Mesendoderm (in vitro differentiated cells): ENCODE measurements at regions not wholly inside any gene's neighbourhood (a gene's known extent, or its start where the extent isn't known, plus 50 kb on each side); places are given as distances from the start of the nearest gene placed in this dataset.

Source experiments
- DNase-seq: peaks from one replicate; pipeline ENCODE4 v3.0.0; 2013
- H2AK5ac ChIP-seq: 2 replicates; pipeline ENCODE4 v1.6.1; 2013; ENCODE audit warnings: low read length, inconsistent platforms
- H2BK120ac ChIP-seq: 2 replicates; pipeline ENCODE4 v1.6.1; 2013; ENCODE audit warnings: low read depth, mild to moderate bottlenecking, low read length, moderate library complexity, mixed read lengths
- H2BK15ac ChIP-seq: replicated peaks from 2 replicates; pipeline ENCODE4 v1.6.1; 2013; ENCODE audit warnings: low read depth, mild to moderate bottlenecking, moderate library complexity
- H2BK5ac ChIP-seq: 2 replicates; pipeline ENCODE4 v1.6.1; 2013; ENCODE audit warnings: low read length, inconsistent platforms
- H3K18ac ChIP-seq: 2 replicates; pipeline ENCODE4 v1.6.1; 2013; ENCODE audit warnings: mild to moderate bottlenecking, low read length, mixed read lengths
- H3K23ac ChIP-seq: one replicate; pipeline ENCODE4 v1.6.1; 2013; ENCODE audit warnings: low read length
- H3K27ac ChIP-seq: 2 replicates; pipeline ENCODE4 v1.5.1; 2013; ENCODE audit warnings: low read depth, mild to moderate bottlenecking, inconsistent platforms, low read length, moderate library complexity
- H3K27me3 ChIP-seq: 2 replicates; pipeline ENCODE4 v1.6.1; 2013; ENCODE audit warnings: low read length, control low read depth, mild to moderate bottlenecking, inconsistent platforms; ENCODE audit not compliant: insufficient read depth, poor library complexity
- H3K36me3 ChIP-seq: 2 replicates; pipeline ENCODE4 v1.6.1; 2013; ENCODE audit warnings: low read length, inconsistent platforms; ENCODE audit not compliant: control insufficient read depth, insufficient read depth
- H3K4ac ChIP-seq: one replicate; pipeline ENCODE4 v1.6.1; 2013; ENCODE audit warnings: low read depth, mild to moderate bottlenecking, low read length, moderate library complexity
- H3K4me1 ChIP-seq: 2 replicates; pipeline ENCODE4 v1.6.1; 2013; ENCODE audit warnings: low read depth, low read length, inconsistent platforms; ENCODE audit not compliant: control insufficient read depth
- H3K4me2 ChIP-seq: 2 replicates; pipeline ENCODE4 v1.6.1; 2013; ENCODE audit warnings: low read length
- H3K4me3 ChIP-seq: 2 replicates; pipeline ENCODE4 v1.5.1; 2013; ENCODE audit warnings: mild to moderate bottlenecking, low read length
- H3K56ac ChIP-seq: one replicate; pipeline ENCODE4 v1.6.1; 2013; ENCODE audit warnings: low read length
- H3K79me1 ChIP-seq: 2 replicates; pipeline ENCODE4 v1.6.1; 2013; ENCODE audit warnings: low read length, inconsistent platforms
- H3K79me2 ChIP-seq: 2 replicates; pipeline ENCODE4 v1.6.1; 2013; ENCODE audit warnings: mild to moderate bottlenecking, low read length; ENCODE audit not compliant: control insufficient read depth, insufficient read depth
- H3K9ac ChIP-seq: 2 replicates; pipeline ENCODE4 v1.6.1; 2013; ENCODE audit warnings: low read length, inconsistent platforms
- H4K5ac ChIP-seq: one replicate; pipeline ENCODE4 v1.6.1; 2013; ENCODE audit warnings: low read length
- H4K8ac ChIP-seq: one replicate; pipeline ENCODE4 v1.6.1; 2013; ENCODE audit warnings: low read depth, mild to moderate bottlenecking, control low read depth, low read length, moderate library complexity
- WGBS: extraction: QIAGEN DNeasy Blood & Tissue Kit; methylation state at CpG from one replicate; pipeline ENCODE4 v1.1.7; 2013; ENCODE audit warnings: low lambda C conversion rate, missing lambda C conversion rate; ENCODE audit not compliant: insufficient coverage; ENCODE audit errors: extremely low coverage; 5-methylcytosine and 5-hydroxymethylcytosine counted together

- H2BK120ac ChIP-seq, result no peak overlapping the region
- H3K9ac ChIP-seq, result no peak overlapping the region
- H3K4me1 ChIP-seq, result no peaks in the 10 kb centered on the region
- no peak overlapping the region for H3K27ac ChIP-seq
- H3K4me2 ChIP-seq, result no peak overlapping the region
- no peaks in the 10 kb centered on the region for H3K27me3 ChIP-seq
- WGBS, result no CpG with 5 or more reads among the region's 3 CpGs
- H3K4me3 ChIP-seq, result no peak overlapping the region
- no peak overlapping the region for H2BK5ac ChIP-seq
- no peak overlapping the region for H3K23ac ChIP-seq
- H2AK5ac ChIP-seq, result no peak overlapping the region
- no peaks in the 10 kb centered on the region for H3K79me1 ChIP-seq
- H4K5ac ChIP-seq, result no peak overlapping the region
- H3K79me2 ChIP-seq, result no peaks in the 10 kb centered on the region
- H2BK15ac ChIP-seq, result no peak overlapping the region
- DNase-seq, result peak; percentile 48
- H3K56ac ChIP-seq, result no peak overlapping the region
- H3K36me3 ChIP-seq, result no peaks in the 10 kb centered on the region
- no peak overlapping the region for H3K18ac ChIP-seq
- no peak overlapping the region for H4K8ac ChIP-seq
- H3K4ac ChIP-seq, result no peak overlapping the region
Measured at GRCh38 chr15:62709261-62709660, 333.3 kb upstream of the TPM1 start.

DNA sequence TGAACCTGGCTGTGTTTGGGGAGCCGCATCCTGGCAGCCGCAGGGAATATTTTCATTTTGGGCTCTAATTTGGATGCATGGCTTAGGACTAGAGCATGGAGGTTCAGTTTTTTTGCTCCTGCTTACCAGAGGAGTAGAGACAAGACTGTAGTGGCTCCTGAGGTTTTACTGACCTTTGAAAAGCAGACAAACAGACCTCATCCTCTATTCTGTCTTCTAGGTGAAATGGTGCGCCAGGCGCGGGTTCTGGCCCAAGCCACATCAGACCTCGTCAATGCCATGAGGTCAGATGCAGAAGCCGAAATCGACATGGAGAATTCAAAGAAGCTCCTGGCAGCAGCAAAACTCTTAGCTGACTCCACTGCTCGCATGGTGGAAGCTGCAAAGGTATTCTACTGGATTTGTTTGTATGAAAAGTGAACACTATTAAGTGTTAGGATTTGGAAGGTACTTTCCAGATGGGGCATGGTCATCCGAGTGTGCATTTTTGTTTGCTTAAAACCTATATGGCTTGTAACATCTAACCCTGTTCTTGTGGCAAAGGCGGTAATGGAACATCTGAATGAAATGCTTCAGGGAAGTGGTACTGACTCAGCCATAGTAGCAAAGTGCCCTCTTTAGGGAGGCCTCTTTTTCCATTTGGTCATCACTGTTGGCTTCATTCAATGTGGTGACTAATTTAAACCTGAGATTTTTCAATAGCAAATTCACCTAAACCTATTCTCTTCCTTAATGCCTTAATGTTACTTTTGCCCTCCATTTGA, 330.7 kb upstream of the TPM1 start:
- no CpG with 5 or more reads among the region's 11 CpGs for WGBS

DNA sequence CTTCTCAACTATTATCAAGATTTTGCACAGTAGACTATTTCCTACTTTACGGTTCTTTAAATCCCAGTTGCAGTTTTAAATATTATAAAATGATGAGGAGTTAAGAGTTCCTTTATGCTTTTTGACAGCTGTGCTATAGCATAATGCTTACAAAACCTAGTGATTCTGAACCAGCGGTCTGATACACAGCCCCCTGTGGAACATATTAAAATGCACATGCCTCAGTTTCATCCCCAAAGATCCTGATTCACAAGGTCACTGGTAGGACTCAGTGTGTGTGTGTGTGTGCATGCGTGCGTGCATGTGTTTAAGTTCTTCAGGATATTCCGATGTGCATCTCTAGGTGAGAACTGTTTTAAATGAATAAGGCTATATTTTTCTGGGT, 330.1 kb upstream of the TPM1 start:
- no peaks in the 10 kb centered on the region for H3K4me1 ChIP-seq
- H2BK5ac ChIP-seq, result no peak overlapping the region
- H3K9ac ChIP-seq, result no peak overlapping the region
- no peak overlapping the region for H2BK120ac ChIP-seq
- no peaks in the 10 kb centered on the region for H3K79me2 ChIP-seq
- no CpG with 5 or more reads among the region's 5 CpGs for WGBS
- H3K4me3 ChIP-seq, result no peak overlapping the region
- no peak overlapping the region for H2BK15ac ChIP-seq
- H2AK5ac ChIP-seq, result no peak overlapping the region
- H4K8ac ChIP-seq, result no peak overlapping the region
- H3K36me3 ChIP-seq, result no peaks in the 10 kb centered on the region
- no peak overlapping the region for H3K56ac ChIP-seq
- no peak for DNase-seq
- H3K4ac ChIP-seq, result no peak overlapping the region
- no peak overlapping the region for H3K4me2 ChIP-seq
- no peak overlapping the region for H3K23ac ChIP-seq
- no peak overlapping the region for H3K27ac ChIP-seq
- no peaks in the 10 kb centered on the region for H3K79me1 ChIP-seq
- H4K5ac ChIP-seq, result no peak overlapping the region
- H3K27me3 ChIP-seq, result no peaks in the 10 kb centered on the region
- no peak overlapping the region for H3K18ac ChIP-seq

More for the DNA sequence above, 330.7 kb upstream of the TPM1 start:
- no peak overlapping the region for H3K18ac ChIP-seq
- no peak overlapping the region for H4K8ac ChIP-seq
- H3K4ac ChIP-seq, result no peak overlapping the region
- H3K9ac ChIP-seq, result no peak overlapping the region
- H3K4me2 ChIP-seq, result no peak overlapping the region
- H3K79me1 ChIP-seq, result no peaks in the 10 kb centered on the region
- H3K27ac ChIP-seq, result no peak overlapping the region
- H3K56ac ChIP-seq, result no peak overlapping the region
- H3K23ac ChIP-seq, result no peak overlapping the region
- H2BK120ac ChIP-seq, result no peak overlapping the region
- no peak for DNase-seq
- no peaks in the 10 kb centered on the region for H3K27me3 ChIP-seq
- no peak overlapping the region for H4K5ac ChIP-seq
- no peak overlapping the region for H2BK15ac ChIP-seq
- no peaks in the 10 kb centered on the region for H3K4me1 ChIP-seq
- H3K4me3 ChIP-seq, result no peak overlapping the region
- no peak overlapping the region for H2AK5ac ChIP-seq
- H3K79me2 ChIP-seq, result no peaks in the 10 kb centered on the region
- no peak overlapping the region for H2BK5ac ChIP-seq
- H3K36me3 ChIP-seq, result no peaks in the 10 kb centered on the region

GRCh38 chr15:62715946-62716345, 326.6 kb upstream of the TPM1 start:
- no peak overlapping the region for H2BK5ac ChIP-seq
- no peak overlapping the region for H3K23ac ChIP-seq
- no peak for DNase-seq
- no peak overlapping the region for H3K56ac ChIP-seq
- H2AK5ac ChIP-seq, result no peak overlapping the region
- no peak overlapping the region for H3K4me3 ChIP-seq
- no peak overlapping the region for H3K9ac ChIP-seq
- no peak overlapping the region for H4K5ac ChIP-seq
- H3K27me3 ChIP-seq, result no peaks in the 10 kb centered on the region
- no peaks in the 10 kb centered on the region for H3K4me1 ChIP-seq
- no peaks in the 10 kb centered on the region for H3K79me1 ChIP-seq
- H3K18ac ChIP-seq, result no peak overlapping the region
- no peak overlapping the region for H3K27ac ChIP-seq
- H3K79me2 ChIP-seq, result no peaks in the 10 kb centered on the region
- no peak overlapping the region for H3K4me2 ChIP-seq
- H4K8ac ChIP-seq, result no peak overlapping the region
- peaks cover 1% of the 10 kb centered on the region for H3K36me3 ChIP-seq
- H3K4ac ChIP-seq, result no peak overlapping the region
- no peak overlapping the region for H2BK15ac ChIP-seq
- H2BK120ac ChIP-seq, result no peak overlapping the region

GRCh38 chr15:62717496-62717895, 325.1 kb upstream of the TPM1 start:
- Histone ChIP-seq H3K27me3 (no peaks in the 10 kb centered on the region), H2AK5ac (no peak overlapping the region), H3K79me2 (no peaks in the 10 kb centered on the region), H3K18ac (no peak overlapping the region), H4K5ac (no peak overlapping the region), H3K9ac (no peak overlapping the region), H3K36me3 (peaks cover 1% of the 10 kb centered on the region), H3K4ac (no peak overlapping the region), H2BK120ac (no peak overlapping the region), H2BK5ac (no peak overlapping the region), H3K4me2 (no peak overlapping the region), H3K4me3 (no peak overlapping the region), H4K8ac (no peak overlapping the region), H3K27ac (no peak overlapping the region), H3K23ac (no peak overlapping the region), H3K4me1 (no peaks in the 10 kb centered on the region), H3K79me1 (no peaks in the 10 kb centered on the region), H2BK15ac (no peak overlapping the region), H3K56ac (no peak overlapping the region)
- DNase-seq, result no peak
- WGBS, result no CpG with 5 or more reads among the region's 6 CpGs

DNA sequence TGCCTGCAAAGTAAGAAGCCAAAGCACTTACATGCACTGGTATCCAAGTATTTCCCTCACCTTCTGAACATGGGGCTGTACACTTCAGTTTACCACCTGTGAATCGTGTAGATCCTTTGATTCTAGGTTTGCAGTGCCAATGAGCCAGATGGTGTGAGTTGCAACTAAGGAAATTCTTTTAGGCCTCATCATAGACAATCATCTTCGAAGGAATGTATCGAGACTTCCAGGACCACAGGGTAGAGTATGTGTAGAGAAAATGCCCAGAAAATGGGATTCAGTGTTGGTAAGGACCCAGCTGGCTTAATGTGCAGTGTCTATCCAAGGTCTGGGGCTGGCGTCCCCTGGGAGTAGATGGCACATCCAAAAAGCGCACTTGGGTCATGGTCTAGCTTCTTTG, 323.2 kb upstream of the TPM1 start:
- Histone ChIP-seq H3K18ac (no peak overlapping the region), H3K23ac (no peak overlapping the region), H3K36me3 (peaks cover 1% of the 10 kb centered on the region), H2BK120ac (no peak overlapping the region), H3K4me1 (no peaks in the 10 kb centered on the region), H3K79me2 (no peaks in the 10 kb centered on the region), H3K79me1 (no peaks in the 10 kb centered on the region), H3K9ac (no peak overlapping the region), H2BK5ac (no peak overlapping the region), H3K27ac (no peak overlapping the region), H3K56ac (no peak overlapping the region), H4K8ac (no peak overlapping the region), H3K4me3 (no peak overlapping the region), H3K27me3 (no peaks in the 10 kb centered on the region), H2BK15ac (no peak overlapping the region), H2AK5ac (no peak overlapping the region), H3K4me2 (no peak overlapping the region), H3K4ac (no peak overlapping the region), H4K5ac (no peak overlapping the region)
- no peak for DNase-seq
- no CpG with 5 or more reads among the region's 5 CpGs for WGBS
